T-cell (primary cell): ENCODE measurements at regions not wholly inside any gene's neighbourhood (a gene's known extent, or its start where the extent isn't known, plus 50 kb on each side); places are given as distances from the start of the nearest gene placed in this dataset.

Experiments
- ATAC-seq, 4 experiments: fragments of 200-7000 bp in 3 of 4; fragments of 150-1000 bp in 1 of 4; cut with Tn5 transposase; replicated peaks in 1 of 4; 1 replicate in 3 of 4; 2 replicates in 1 of 4; pipeline ENCODE4 v1.10.0; 2021; ENCODE audit warnings: moderate library complexity in 3 of 4, mild to moderate bottlenecking in 2 of 4, moderate number of reproducible peaks in 1 of 4
- CTCF ChIA-PET, 2 donors: fragments of 300-600 bp; sonication (Branson Sonifier 250); formaldehyde crosslinking; loops; one replicate each; lab custom pipeline; 2022; ENCODE audit warnings: antibody characterized with exemption in 2 of 2; lab: Charles Lee
- POLR2A ChIA-PET, 2 donors: fragments of 300-600 bp; sonication (Branson Sonifier 250); formaldehyde crosslinking; loops; one replicate each; lab custom pipeline; 2022; ENCODE audit warnings: antibody characterized with exemption in 2 of 2; lab: Charles Lee
- DNase-seq, 35 experiments: peaks; one replicate each; pipeline versions ENCODE4 v3.0.0 to v3.0.0-alpha.2; 2013 to 2023
- H3K27ac ChIP-seq: one replicate; pipeline ENCODE4 v1.5.1; 2013; ENCODE audit warnings: low read length
- H3K27me3 ChIP-seq, 2 experiments: replicated peaks in 1 of 2; 1 replicate in 1 of 2; 2 replicates in 1 of 2; pipeline versions ENCODE4 v1.6.1 to v1.7.0; 2013; ENCODE audit warnings: low read length in 1 of 2, mixed read lengths in 1 of 2; ENCODE audit not compliant: control insufficient read depth in 2 of 2, insufficient read depth in 2 of 2; ENCODE audit errors: extremely low read depth in 1 of 2
- H3K36me3 ChIP-seq, 2 donors: 1 replicate in 1 of 2; 2 replicates in 1 of 2; pipeline versions ENCODE4 v1.6.1 to v1.7.0; 2013; ENCODE audit warnings: low read length in 1 of 2; ENCODE audit not compliant: control insufficient read depth in 2 of 2, insufficient read depth in 1 of 2; ENCODE audit errors: extremely low read depth in 1 of 2
- H3K4me1 ChIP-seq, 2 experiments: 1 replicate in 1 of 2; 2 replicates in 1 of 2; pipeline versions ENCODE4 v1.6.1 to v1.7.0; 2013; ENCODE audit warnings: low read length in 2 of 2, mixed read lengths in 1 of 2; ENCODE audit not compliant: insufficient read depth in 2 of 2, control insufficient read depth in 1 of 2; ENCODE audit errors: extremely low read depth in 1 of 2
- H3K4me3 ChIP-seq, 2 donors: 1 replicate in 1 of 2; 2 replicates in 1 of 2; pipeline versions ENCODE4 v1.5.1 to v1.7.0; 2013; ENCODE audit warnings: mild to moderate bottlenecking in 2 of 2, low read length in 1 of 2, moderate library complexity in 1 of 2; ENCODE audit not compliant: control insufficient read depth in 1 of 2; ENCODE audit errors: extremely low read depth in 1 of 2
- H3K9me3 ChIP-seq: 2 replicates; pipeline ENCODE4 v1.7.0; 2013
- H3K27ac Mint-ChIP-seq, 2 donors: one replicate each; pipeline ENCODE4 v1.8.0; 2020 to 2021; ENCODE audit warnings: mild to moderate bottlenecking in 2 of 2, mixed read lengths in 2 of 2
- H3K27me3 Mint-ChIP-seq, 2 donors: one replicate each; pipeline ENCODE4 v1.8.0; 2021 to 2022; ENCODE audit warnings: mixed read lengths in 2 of 2
- H3K36me3 Mint-ChIP-seq: one replicate; pipeline ENCODE4 v1.8.0; 2021; ENCODE audit warnings: mixed read lengths
- H3K4me1 Mint-ChIP-seq, 3 donors: one replicate each; pipeline ENCODE4 v1.8.0; 2020 to 2022; ENCODE audit warnings: mixed read lengths in 3 of 3, mild to moderate bottlenecking in 1 of 3
- H3K4me3 Mint-ChIP-seq, 3 donors: one replicate each; pipeline ENCODE4 v1.8.0; 2020 to 2022; ENCODE audit warnings: mild to moderate bottlenecking in 3 of 3, mixed read lengths in 3 of 3, moderate library complexity in 3 of 3
- H3K9me3 Mint-ChIP-seq, 3 donors: one replicate each; pipeline ENCODE4 v1.8.0; 2020 to 2022; ENCODE audit warnings: mixed read lengths in 3 of 3
- WGBS: methylation state at CpG from one replicate; pipeline ENCODE4 v1.1.5; 2013; ENCODE audit warnings: missing lambda C conversion rate; ENCODE audit not compliant: insufficient coverage; 5-methylcytosine and 5-hydroxymethylcytosine counted together

GRCh38 chr6:149179431-149179830 lies 138.1 kb upstream of the TAB2 start:
- Histone ChIP-seq H3K36me3 (no peaks in the 10 kb centered on the region), H3K4me3 (no peak overlapping the region), H3K27ac (no peak overlapping the region), H3K27me3 (no peaks in the 10 kb centered on the region), H3K9me3 (no peaks in the 10 kb centered on the region), H3K4me1 (no peaks in the 10 kb centered on the region)
- no peak overlapping the region for H3K4me3 Mint-ChIP-seq
- H3K36me3 Mint-ChIP-seq = peaks cover 25% of the 10 kb centered on the region
- no peaks in the 10 kb centered on the region for H3K27me3 Mint-ChIP-seq
- ChIA-PET POLR2A (no interaction called here), CTCF (no interaction called here)
- peaks cover 0 to 5% (median 4%) of the 10 kb centered on the region in 3 donors for H3K9me3 Mint-ChIP-seq
- DNase-seq = no peak
- ATAC-seq = no peak
- peaks cover 5 to 21% (median 12%) of the 10 kb centered on the region in 3 donors for H3K4me1 Mint-ChIP-seq
- no peak overlapping the region for H3K27ac Mint-ChIP-seq
- WGBS = no CpG with 5 or more reads among the region's 1 CpG

GRCh38 chr6:149181304-149181703 lies 136.2 kb upstream of the TAB2 start:
- no peak overlapping the region for H3K4me3 ChIP-seq
- Mint-ChIP-seq H3K27me3 (no peaks in the 10 kb centered on the region), H3K36me3 (peaks cover 32% of the 10 kb centered on the region), H3K9me3 (peaks cover 7 to 15% (median 7%) of the 10 kb centered on the region in 3 donors), H3K4me1 (peaks cover 0 to 9% (median 1%) of the 10 kb centered on the region in 3 donors), H3K27ac (no peak overlapping the region), H3K4me3 (no peak overlapping the region)
- H3K27me3 ChIP-seq = no peaks in the 10 kb centered on the region
- no peak for ATAC-seq
- CTCF ChIA-PET = no interaction called here
- no peaks in the 10 kb centered on the region for H3K9me3 ChIP-seq
- no peaks in the 10 kb centered on the region for H3K4me1 ChIP-seq
- no peak for DNase-seq
- WGBS = no CpG with 5 or more reads among the region's 5 CpGs
- POLR2A ChIA-PET = interaction anchor here in 1 of 2 donors (0.6 kb wide), 1 partner anchor 124 kb away, joined by 5 read pairs; no protein-coding TSS in a partner anchor
- no peaks in the 10 kb centered on the region for H3K36me3 ChIP-seq
- H3K27ac ChIP-seq = no peak overlapping the region

GRCh38 chr6:149182262-149182661 lies 135.2 kb upstream of the TAB2 start:
- no peaks in the 10 kb centered on the region for H3K27me3 ChIP-seq
- Mint-ChIP-seq H3K4me3 (no peak overlapping the region), H3K27ac (no peak overlapping the region), H3K27me3 (no peaks in the 10 kb centered on the region), H3K4me1 (peaks cover 0 to 11% (median 0%) of the 10 kb centered on the region in 3 donors), H3K9me3 (peaks cover 5 to 19% (median 7%) of the 10 kb centered on the region in 3 donors), H3K36me3 (peaks cover 33% of the 10 kb centered on the region)
- ChIA-PET POLR2A (interaction anchor here (0.5 to 0.6 kb wide), 3 partner anchors 11 to 138 kb away, joined by 3 to 8 read pairs (median 3); no protein-coding TSS in a partner anchor), CTCF (no interaction called here)
- ATAC-seq (no peak), DNase-seq (no peak)
- no peak overlapping the region for H3K4me3 ChIP-seq
- 79% methylated on average over 2 of the region's 6 CpGs for WGBS
- no peak overlapping the region for H3K27ac ChIP-seq
- H3K36me3 ChIP-seq = no peaks in the 10 kb centered on the region
- H3K4me1 ChIP-seq = no peaks in the 10 kb centered on the region
- H3K9me3 ChIP-seq = no peaks in the 10 kb centered on the region

GRCh38 chr6:149184523-149184922 lies 133.0 kb upstream of the TAB2 start:
- Histone ChIP-seq H3K4me3 (no peak overlapping the region), H3K36me3 (no peaks in the 10 kb centered on the region), H3K4me1 (no peaks in the 10 kb centered on the region), H3K27me3 (no peaks in the 10 kb centered on the region), H3K9me3 (peaks cover 5% of the 10 kb centered on the region), H3K27ac (no peak overlapping the region)
- Mint-ChIP-seq H3K4me3 (no peak overlapping the region), H3K4me1 (peaks cover 0 to 17% (median 6%) of the 10 kb centered on the region in 3 donors), H3K36me3 (peaks cover 40% of the 10 kb centered on the region), H3K27me3 (no peaks in the 10 kb centered on the region), H3K9me3 (peaks cover 7 to 36% (median 13%) of the 10 kb centered on the region in 3 donors), H3K27ac (no peak overlapping the region)
- 100% methylated on average over 2 of the region's 2 CpGs for WGBS
- POLR2A ChIA-PET = no interaction called here
- DNase-seq (no peak), ATAC-seq (no peak)
- CTCF ChIA-PET = no interaction called here

- no peak overlapping the region for H3K4me3 Mint-ChIP-seq
- Histone ChIP-seq H3K4me1 (peaks cover 0 to 10% of the 10 kb centered on the region in 2 experiments), H3K9me3 (peaks cover 5% of the 10 kb centered on the region), H3K27ac (no peak overlapping the region), H3K27me3 (no peaks in the 10 kb centered on the region), H3K36me3 (no peaks in the 10 kb centered on the region), H3K4me3 (no peak overlapping the region)
- WGBS = 100% methylated on average over 2 of the region's 7 CpGs
- peaks cover 47% of the 10 kb centered on the region for H3K36me3 Mint-ChIP-seq
- H3K9me3 Mint-ChIP-seq = peaks cover 7 to 35% (median 13%) of the 10 kb centered on the region in 3 donors
- POLR2A ChIA-PET = no interaction called here
- ATAC-seq = no peak
- no peak overlapping the region for H3K27ac Mint-ChIP-seq
- peaks cover 10 to 27% (median 17%) of the 10 kb centered on the region in 3 donors for H3K4me1 Mint-ChIP-seq
- CTCF ChIA-PET = interaction anchor here in 1 of 2 donors (0.6 kb wide), 1 partner anchor 9 kb away, joined by 3 read pairs; no protein-coding TSS in a partner anchor
- DNase-seq = no peak
- no peaks in the 10 kb centered on the region for H3K27me3 Mint-ChIP-seq
Observed at GRCh38 chr6:149185799-149186357, 131.6 kb upstream of the TAB2 start.

- CTCF ChIA-PET = interaction anchor here in 1 of 2 donors (1.0 kb wide), 1 partner anchor 31 kb away, joined by 3 read pairs; no protein-coding TSS in a partner anchor
Observed at GRCh38 chr6:149186873-149187272, 130.6 kb upstream of the TAB2 start.

More at GRCh38 chr6:149186873-149187272, 130.6 kb upstream of the TAB2 start:
- Histone ChIP-seq H3K4me3 (no peak overlapping the region), H3K27ac (no peak overlapping the region), H3K27me3 (no peaks in the 10 kb centered on the region), H3K4me1 (peaks cover 0 to 10% of the 10 kb centered on the region in 2 experiments), H3K9me3 (peaks cover 5% of the 10 kb centered on the region), H3K36me3 (no peaks in the 10 kb centered on the region)
- H3K36me3 Mint-ChIP-seq = peaks cover 47% of the 10 kb centered on the region
- no CpG with 5 or more reads among the region's 2 CpGs for WGBS
- H3K27ac Mint-ChIP-seq = no peak overlapping the region
- POLR2A ChIA-PET = no interaction called here
- peaks cover 7 to 35% (median 13%) of the 10 kb centered on the region in 3 donors for H3K9me3 Mint-ChIP-seq
- no peak overlapping the region for H3K4me3 Mint-ChIP-seq
- H3K27me3 Mint-ChIP-seq = no peaks in the 10 kb centered on the region
- H3K4me1 Mint-ChIP-seq = peaks cover 10 to 31% (median 17%) of the 10 kb centered on the region in 3 donors
- ATAC-seq (no peak), DNase-seq (no peak)
